B cell (primary cell): ENCODE measurements at regions not wholly inside any gene's neighbourhood (a gene's known extent, or its start where the extent isn't known, plus 50 kb on each side); places are given as distances from the start of the nearest gene placed in this dataset.
"Not testable (repeated sequence)": the region's sequence is repeated elsewhere in the genome, so short reads cannot be mapped to it uniquely, and the experiment has no call there.

Experiments used
- ATAC-seq: fragments of 200-7000 bp; cut with Tn5 transposase; one replicate; pipeline ENCODE4 v1.10.0; 2021; ENCODE audit warnings: low read depth, mild to moderate bottlenecking, moderate number of reproducible peaks, moderate library complexity
- CTCF ChIA-PET: fragments of 350-600 bp; sonication (Branson Sonifier 250); formaldehyde crosslinking; loops from one replicate; lab custom pipeline; 2021; ENCODE audit warnings: antibody characterized with exemption, inconsistent platforms; lab: Charles Lee
- POLR2A ChIA-PET: fragments of 350-600 bp; sonication (Branson Sonifier 250); formaldehyde crosslinking; loops from one replicate; lab custom pipeline; 2021; ENCODE audit warnings: antibody characterized with exemption; lab: Charles Lee
- DNase-seq: peaks from one replicate; pipeline ENCODE4 v3.0.0; 2013
- H2AFZ ChIP-seq: 2 replicates; pipeline ENCODE4 v1.6.1; 2012; ENCODE audit warnings: mild to moderate bottlenecking, low read depth, low read length; ENCODE audit not compliant: insufficient read depth, poor library complexity, severe bottlenecking
- H3K27ac ChIP-seq, 2 donors: 1 replicate in 1 of 2; 2 replicates in 1 of 2; pipeline ENCODE4 v1.5.1; 2012 to 2013; ENCODE audit warnings: low read length in 2 of 2, mild to moderate bottlenecking in 2 of 2, moderate library complexity in 1 of 2
- H3K27me3 ChIP-seq, 4 experiments: fragments of 200-600 bp in 1 of 4; sonication (generic) in 1 of 4; replicated peaks in 1 of 4; 1 replicate in 2 of 4; 2 replicates in 2 of 4; pipeline versions ENCODE4 v1.6.1 to v1.7.0; 2013 to 2016; ENCODE audit warnings: low read length in 3 of 4, mild to moderate bottlenecking in 2 of 4, mixed read lengths in 1 of 4, moderate library complexity in 1 of 4; ENCODE audit not compliant: insufficient read depth in 4 of 4, control insufficient read depth in 3 of 4; ENCODE audit errors: control extremely low read depth in 1 of 4
- H3K36me3 ChIP-seq, 2 experiments: replicated peaks in 1 of 2; 1 replicate in 1 of 2; 2 replicates in 1 of 2; pipeline versions ENCODE4 v1.6.1 to v1.7.1; 2013; ENCODE audit warnings: low read length in 1 of 2; ENCODE audit not compliant: insufficient read depth in 2 of 2, control insufficient read depth in 1 of 2; ENCODE audit errors: control extremely low read depth in 1 of 2, extremely low read depth in 1 of 2
- H3K4me1 ChIP-seq, 2 donors: fragments of 200-600 bp in 1 of 2; sonication (generic) in 1 of 2; 1 replicate in 1 of 2; 2 replicates in 1 of 2; pipeline versions ENCODE4 v1.5.1 to v1.6.1; 2013 to 2017; ENCODE audit warnings: low read length in 2 of 2; ENCODE audit not compliant: control insufficient read depth in 2 of 2, insufficient read depth in 2 of 2
- H3K4me2 ChIP-seq: replicated peaks from 2 replicates; pipeline ENCODE3; 2012; ENCODE audit warnings: mild to moderate bottlenecking, low read depth, low read length; ENCODE audit not compliant: poor library complexity, severe bottlenecking
- H3K4me3 ChIP-seq, 5 experiments: fragments of 200-600 bp in 1 of 5; sonication (generic) in 1 of 5; 1 replicate in 3 of 5; 2 replicates in 2 of 5; pipeline versions ENCODE4 v1.5.1 to v1.7.0; 2011 to 2016; ENCODE audit warnings: low read length in 4 of 5, mild to moderate bottlenecking in 4 of 5, low read depth in 2 of 5, control low read depth in 1 of 5, moderate library complexity in 1 of 5; ENCODE audit not compliant: insufficient read depth in 1 of 5; ENCODE audit errors: control extremely low read depth in 1 of 5, extremely low read depth in 1 of 5
- H3K79me2 ChIP-seq: fragments of 200-600 bp; sonication (generic); one replicate; pipeline ENCODE4 v1.6.0; 2016; ENCODE audit warnings: low read length; ENCODE audit not compliant: control insufficient read depth, insufficient read depth
- H3K9ac ChIP-seq: fragments of 200-600 bp; sonication (generic); 2 replicates; pipeline ENCODE4 v1.6.1; 2017; ENCODE audit warnings: mild to moderate bottlenecking, low read length, moderate library complexity
- H3K9me3 ChIP-seq, 3 donors: one replicate each; pipeline versions ENCODE4 v1.6.1 to v1.7.1; 2013; ENCODE audit warnings: low read length in 2 of 3; ENCODE audit not compliant: control insufficient read depth in 2 of 3, insufficient read depth in 1 of 3; ENCODE audit errors: control extremely low read depth in 1 of 3
- H4K20me1 ChIP-seq: 2 replicates; pipeline ENCODE4 v1.6.0; 2012; ENCODE audit warnings: mild to moderate bottlenecking, low read length; ENCODE audit not compliant: insufficient read depth, control insufficient read depth, poor library complexity, severe bottlenecking
- H3K27ac Mint-ChIP-seq: one replicate; pipeline ENCODE4 v1.8.0; 2021; ENCODE audit warnings: mixed read lengths
- H3K27me3 Mint-ChIP-seq: one replicate; pipeline ENCODE4 v1.8.0; 2021; ENCODE audit warnings: mixed read lengths
- H3K4me1 Mint-ChIP-seq: one replicate; pipeline ENCODE4 v1.8.0; 2021; ENCODE audit warnings: mixed read lengths
- H3K4me3 Mint-ChIP-seq: one replicate; pipeline ENCODE4 v1.8.0; 2021; ENCODE audit warnings: mixed read lengths
- H3K9me3 Mint-ChIP-seq: one replicate; pipeline ENCODE4 v1.8.0; 2022; ENCODE audit warnings: mixed read lengths; ENCODE audit not compliant: insufficient read depth
- CTCF ChIP-seq: fragments of 200-600 bp; IDR thresholded peaks from one replicate; pipeline ENCODE4 v1.8.0; 2022; ENCODE audit warnings: antibody characterized with exemption, mild to moderate bottlenecking
- EZH2 ChIP-seq: IDR thresholded peaks from 2 replicates; pipeline ENCODE4 v1.6.1; 2012; ENCODE audit warnings: borderline replicate concordance, low read depth, mild to moderate bottlenecking, moderate library complexity, low read length; ENCODE audit not compliant: insufficient read depth, poor library complexity, severe bottlenecking
- WGBS: methylation state at CpG from one replicate; pipeline ENCODE4 v1.1.5; 2013; ENCODE audit warnings: missing lambda C conversion rate; ENCODE audit not compliant: insufficient coverage; 5-methylcytosine and 5-hydroxymethylcytosine counted together
- intact Hi-C: fragments of 100-400 bp; cut with micrococcal nuclease; formaldehyde crosslinking; loops from one replicate; pipeline ENCODE4 v1.10.0; 2022

GRCh38 chr17:20733923-20734322, 154.4 kb downstream of the CDRT15L2 start:
- peaks cover 7% of the 10 kb centered on the region for H3K4me1 Mint-ChIP-seq
- H3K9ac ChIP-seq, result no peak overlapping the region
- no peaks in the 10 kb centered on the region for H3K9me3 ChIP-seq
- H3K27ac ChIP-seq, result no peak overlapping the region
- POLR2A ChIA-PET, result no interaction called here
- no peak overlapping the region for H3K4me3 ChIP-seq
- no peaks in the 10 kb centered on the region for H3K36me3 ChIP-seq
- no peaks in the 10 kb centered on the region for H3K27me3 ChIP-seq
- no peaks in the 10 kb centered on the region for H3K9me3 Mint-ChIP-seq
- H3K4me1 ChIP-seq, result no peaks in the 10 kb centered on the region
- H4K20me1 ChIP-seq, result no peaks in the 10 kb centered on the region
- H2AFZ ChIP-seq, result no peak overlapping the region
- WGBS, result 96% methylated on average over 4 of the region's 13 CpGs
- no peaks in the 10 kb centered on the region for H3K79me2 ChIP-seq
- intact Hi-C loops, result no loop called here
- H3K27me3 Mint-ChIP-seq, result peaks cover 10% of the 10 kb centered on the region
- DNase-seq (no peak), ATAC-seq (no peak)
- H3K4me3 Mint-ChIP-seq, result no peak overlapping the region
- no peak for TF ChIP-seq CTCF
- TF ChIP-seq EZH2, result no peak
- no peak overlapping the region for H3K27ac Mint-ChIP-seq
- CTCF ChIA-PET, result no interaction called here
- no peak overlapping the region for H3K4me2 ChIP-seq

GRCh38 chr17:20735796-20736195, 156.3 kb downstream of the CDRT15L2 start:
- CTCF ChIA-PET, result no interaction called here
- no peak for ATAC-seq

GRCh38 chr17:20737636-20738035, 158.1 kb downstream of the CDRT15L2 start:
- H3K4me1 Mint-ChIP-seq, H3K4me2 ChIP-seq, ATAC-seq, DNase-seq, H3K27ac ChIP-seq, H3K27ac Mint-ChIP-seq, H3K9me3 Mint-ChIP-seq, intact Hi-C loops, H4K20me1 ChIP-seq, H3K4me1 ChIP-seq, CTCF ChIA-PET, H3K27me3 ChIP-seq, H3K9me3 ChIP-seq, H2AFZ ChIP-seq, H3K4me3 Mint-ChIP-seq, H3K79me2 ChIP-seq, H3K9ac ChIP-seq, POLR2A ChIA-PET, H3K4me3 ChIP-seq, H3K36me3 ChIP-seq: not testable (repeated sequence)
- H3K27me3 Mint-ChIP-seq, result peaks cover 25% of the 10 kb centered on the region
- WGBS, result 100% methylated on average over 1 of the region's 7 CpGs

More at GRCh38 chr17:20735796-20736195, 156.3 kb downstream of the CDRT15L2 start:
- Histone ChIP-seq H2AFZ (no peak overlapping the region), H3K79me2 (no peaks in the 10 kb centered on the region), H3K4me2 (no peak overlapping the region), H3K27me3 (no peaks in the 10 kb centered on the region), H3K4me3 (no peak overlapping the region), H3K9me3 (no peaks in the 10 kb centered on the region), H3K9ac (no peak overlapping the region), H3K4me1 (no peaks in the 10 kb centered on the region), H4K20me1 (no peaks in the 10 kb centered on the region), H3K36me3 (no peaks in the 10 kb centered on the region), H3K27ac (no peak overlapping the region)
- intact Hi-C loops, result no loop called here
- Mint-ChIP-seq H3K4me1 (peaks cover 7% of the 10 kb centered on the region), H3K9me3 (no peaks in the 10 kb centered on the region), H3K27me3 (peaks cover 19% of the 10 kb centered on the region), H3K27ac (no peak overlapping the region), H3K4me3 (no peak overlapping the region)
- no peak for DNase-seq
- TF ChIP-seq EZH2 (no peak), CTCF (no peak)
- POLR2A ChIA-PET, result no interaction called here
- WGBS, result no CpG with 5 or more reads among the region's 3 CpGs
